ENCODE measurements at regions not wholly inside any gene's neighbourhood (a gene's known extent, or its start where the extent isn't known, plus 50 kb on each side); places are given as distances from the start of the nearest gene placed in this dataset.

GRCh38 chr4:149986917-149987316, 91.3 kb upstream of the DCLK2 start:
- Histone ChIP-seq H3K9ac (ENCODE audit: low read length) (no peak overlapping the region), H3K18ac (ENCODE audit: low read length) (no peak overlapping the region), H3K9me3 (ENCODE audit: insufficient read depth, low read depth, low read length) (no peaks in the 10 kb centered on the region), H4K91ac (ENCODE audit: low read depth, low read length) (no peak overlapping the region), H4K8ac (ENCODE audit: low read depth, low read length) (no peak overlapping the region), H3K23ac (ENCODE audit: low read length) (no peak overlapping the region), H3K4me1 (ENCODE audit: control insufficient read depth in 1 of 2, insufficient read depth in 2 of 2, low read length in 2 of 2) (peaks cover 2 to 5% of the 10 kb centered on the region in 2 experiments), H2BK12ac (ENCODE audit: low read length) (no peak overlapping the region), H3K36me3 (ENCODE audit: control insufficient read depth in 1 of 2, insufficient read depth in 2 of 2, low read length in 2 of 2) (no peaks in the 10 kb centered on the region), H3K14ac (ENCODE audit: low read length) (no peak overlapping the region), H3K4ac (ENCODE audit: low read depth, low read length) (no peak overlapping the region), H3K79me2 (ENCODE audit: control insufficient read depth, insufficient read depth, low read length, poor library complexity) (no peaks in the 10 kb centered on the region), H3K79me1 (ENCODE audit: low read length) (peaks cover 7% of the 10 kb centered on the region), H2AFZ (ENCODE audit: insufficient read depth, low read length, poor library complexity) (no peak overlapping the region), H3K4me3 (ENCODE audit: low read depth, low read length) (no peak overlapping the region), H3K4me2 (ENCODE audit: low read length) (no peak overlapping the region), H2BK120ac (ENCODE audit: insufficient read depth, low read length, poor library complexity) (no peak overlapping the region), H4K12ac (ENCODE audit: low read depth, low read length) (no peak overlapping the region), H2AK5ac (ENCODE audit: low read length) (no peak overlapping the region), H2BK5ac (ENCODE audit: low read depth, low read length, poor library complexity) (peak overlapping the region; percentile 49), H3K27ac (ENCODE audit: low read depth, low read length) (no peak overlapping the region), H3K27me3 (ENCODE audit: insufficient read depth, low read length) (no peaks in the 10 kb centered on the region)
- DNase-seq, result no peak
- WGBS (ENCODE audit: extremely low coverage, insufficient coverage, insufficient read length), result no CpG with 5 or more reads among the region's 3 CpGs

- H3K4me3 ChIP-seq (ENCODE audit: low read depth, low read length), result no peak overlapping the region
- no peak overlapping the region for H3K4me2 ChIP-seq (ENCODE audit: low read length)
- no peak overlapping the region for H3K14ac ChIP-seq (ENCODE audit: low read length)
- no peak overlapping the region for H3K27ac ChIP-seq (ENCODE audit: low read depth, low read length)
- DNase-seq, result no peak
- H2BK120ac ChIP-seq (ENCODE audit: insufficient read depth, low read length, poor library complexity), result no peak overlapping the region
- H4K8ac ChIP-seq (ENCODE audit: low read depth, low read length), result no peak overlapping the region
- H3K79me2 ChIP-seq (ENCODE audit: control insufficient read depth, insufficient read depth, low read length, poor library complexity), result no peaks in the 10 kb centered on the region
- peaks cover 5% of the 10 kb centered on the region for H3K79me1 ChIP-seq (ENCODE audit: low read length)
- no peak overlapping the region for H2BK12ac ChIP-seq (ENCODE audit: low read length)
- peaks cover 2 to 3% of the 10 kb centered on the region in 2 experiments for H3K4me1 ChIP-seq (ENCODE audit: control insufficient read depth in 1 of 2, insufficient read depth in 2 of 2, low read length in 2 of 2)
- no CpG with 5 or more reads among the region's 4 CpGs for WGBS (ENCODE audit: extremely low coverage, insufficient coverage, insufficient read length)
- H2BK5ac ChIP-seq (ENCODE audit: low read depth, low read length, poor library complexity), result no peak overlapping the region
- H2AK5ac ChIP-seq (ENCODE audit: low read length), result no peak overlapping the region
- no peaks in the 10 kb centered on the region for H3K9me3 ChIP-seq (ENCODE audit: insufficient read depth, low read depth, low read length)
- H3K4ac ChIP-seq (ENCODE audit: low read depth, low read length), result no peak overlapping the region
- H3K18ac ChIP-seq (ENCODE audit: low read length), result no peak overlapping the region
- H2AFZ ChIP-seq (ENCODE audit: insufficient read depth, low read length, poor library complexity), result no peak overlapping the region
- no peaks in the 10 kb centered on the region for H3K27me3 ChIP-seq (ENCODE audit: insufficient read depth, low read length)
- no peak overlapping the region for H3K9ac ChIP-seq (ENCODE audit: low read length)
- no peaks in the 10 kb centered on the region for H3K36me3 ChIP-seq (ENCODE audit: control insufficient read depth in 1 of 2, insufficient read depth in 2 of 2, low read length in 2 of 2)
- no peak overlapping the region for H3K23ac ChIP-seq (ENCODE audit: low read length)
- H4K91ac ChIP-seq (ENCODE audit: low read depth, low read length), result peak overlapping the region; percentile 2
- H4K12ac ChIP-seq (ENCODE audit: low read depth, low read length), result no peak overlapping the region
These were observed 90.7 kb upstream of the DCLK2 start for GRCh38 chr4:149987330-149988086.

- Histone ChIP-seq H3K79me2 (ENCODE audit: control insufficient read depth, insufficient read depth, low read length, poor library complexity) (no peaks in the 10 kb centered on the region), H2BK120ac (ENCODE audit: insufficient read depth, low read length, poor library complexity) (no peak overlapping the region), H2BK12ac (ENCODE audit: low read length) (no peak overlapping the region), H3K36me3 (ENCODE audit: control insufficient read depth in 1 of 2, insufficient read depth in 2 of 2, low read length in 2 of 2) (no peaks in the 10 kb centered on the region), H3K4me2 (ENCODE audit: low read length) (no peak overlapping the region), H2AFZ (ENCODE audit: insufficient read depth, low read length, poor library complexity) (no peak overlapping the region), H3K23ac (ENCODE audit: low read length) (no peak overlapping the region), H3K14ac (ENCODE audit: low read length) (no peak overlapping the region), H3K18ac (ENCODE audit: low read length) (no peak overlapping the region), H3K79me1 (ENCODE audit: low read length) (peaks cover 5% of the 10 kb centered on the region), H3K27ac (ENCODE audit: low read depth, low read length) (no peak overlapping the region), H3K27me3 (ENCODE audit: insufficient read depth, low read length) (no peaks in the 10 kb centered on the region), H3K9ac (ENCODE audit: low read length) (no peak overlapping the region), H2BK5ac (ENCODE audit: low read depth, low read length, poor library complexity) (no peak overlapping the region), H4K8ac (ENCODE audit: low read depth, low read length) (no peak overlapping the region), H3K9me3 (ENCODE audit: insufficient read depth, low read depth, low read length) (no peaks in the 10 kb centered on the region), H4K91ac (ENCODE audit: low read depth, low read length) (no peak overlapping the region), H2AK5ac (ENCODE audit: low read length) (no peak overlapping the region), H4K12ac (ENCODE audit: low read depth, low read length) (no peak overlapping the region), H3K4me1 (ENCODE audit: control insufficient read depth in 1 of 2, insufficient read depth in 2 of 2, low read length in 2 of 2) (peaks cover 2 to 3% of the 10 kb centered on the region in 2 experiments), H3K4ac (ENCODE audit: low read depth, low read length) (no peak overlapping the region), H3K4me3 (ENCODE audit: low read depth, low read length) (no peak overlapping the region)
- DNase-seq, result no peak
- no CpG with 5 or more reads among the region's 1 CpG for WGBS (ENCODE audit: extremely low coverage, insufficient coverage, insufficient read length)
These were observed 90.2 kb upstream of the DCLK2 start for GRCh38 chr4:149988087-149988410.

- Histone ChIP-seq H2BK120ac (ENCODE audit: insufficient read depth, low read length, poor library complexity) (no peak overlapping the region), H3K79me1 (ENCODE audit: low read length) (no peaks in the 10 kb centered on the region), H3K14ac (ENCODE audit: low read length) (no peak overlapping the region), H3K18ac (ENCODE audit: low read length) (no peak overlapping the region), H2BK12ac (ENCODE audit: low read length) (peak overlapping the region; percentile 31), H3K9me3 (ENCODE audit: insufficient read depth, low read depth, low read length) (no peaks in the 10 kb centered on the region), H2AK5ac (ENCODE audit: low read length) (peak overlapping the region; percentile 29), H3K23ac (ENCODE audit: low read length) (no peak overlapping the region), H4K12ac (ENCODE audit: low read depth, low read length) (no peak overlapping the region), H3K4ac (ENCODE audit: low read depth, low read length) (no peak overlapping the region), H3K27me3 (ENCODE audit: insufficient read depth, low read length) (no peaks in the 10 kb centered on the region), H4K8ac (ENCODE audit: low read depth, low read length) (no peak overlapping the region), H3K4me1 (ENCODE audit: control insufficient read depth in 1 of 2, insufficient read depth in 2 of 2, low read length in 2 of 2) (peaks cover 0 to 2% of the 10 kb centered on the region in 2 experiments), H3K27ac (ENCODE audit: low read depth, low read length) (no peak overlapping the region), H2AFZ (ENCODE audit: insufficient read depth, low read length, poor library complexity) (no peak overlapping the region), H3K4me2 (ENCODE audit: low read length) (no peak overlapping the region), H2BK5ac (ENCODE audit: low read depth, low read length, poor library complexity) (no peak overlapping the region), H3K9ac (ENCODE audit: low read length) (no peak overlapping the region), H3K36me3 (ENCODE audit: control insufficient read depth in 1 of 2, insufficient read depth in 2 of 2, low read length in 2 of 2) (no peaks in the 10 kb centered on the region), H3K79me2 (ENCODE audit: control insufficient read depth, insufficient read depth, low read length, poor library complexity) (no peaks in the 10 kb centered on the region), H3K4me3 (ENCODE audit: low read depth, low read length) (no peak overlapping the region), H4K91ac (ENCODE audit: low read depth, low read length) (no peak overlapping the region)
- DNase-seq, result no peak
These were observed 85.2 kb upstream of the DCLK2 start for GRCh38 chr4:149993030-149993429.

Data from trophoblast cell (in vitro differentiated cells and primary cell).